Ecto neural progenitor cell (in vitro differentiated cells): ENCODE measurements at regions not wholly inside any gene's neighbourhood (a gene's known extent, or its start where the extent isn't known, plus 50 kb on each side); places are given as distances from the start of the nearest gene placed in this dataset.

Experiments
- DNase-seq: peaks from one replicate; pipeline ENCODE4 v3.0.0-alpha.2; 2018; ENCODE audit warnings: low spot score

- DNase-seq = no peak
Observed at GRCh38 chr10:10642751-10643150, 374.9 kb upstream of the CELF2 start.

- DNase-seq = no peak
Observed at GRCh38 chr10:10644008-10644646, 373.5 kb upstream of the CELF2 start.

- DNase-seq = no peak
Observed at GRCh38 chr10:10644676-10645385, 372.8 kb upstream of the CELF2 start.

DNA sequence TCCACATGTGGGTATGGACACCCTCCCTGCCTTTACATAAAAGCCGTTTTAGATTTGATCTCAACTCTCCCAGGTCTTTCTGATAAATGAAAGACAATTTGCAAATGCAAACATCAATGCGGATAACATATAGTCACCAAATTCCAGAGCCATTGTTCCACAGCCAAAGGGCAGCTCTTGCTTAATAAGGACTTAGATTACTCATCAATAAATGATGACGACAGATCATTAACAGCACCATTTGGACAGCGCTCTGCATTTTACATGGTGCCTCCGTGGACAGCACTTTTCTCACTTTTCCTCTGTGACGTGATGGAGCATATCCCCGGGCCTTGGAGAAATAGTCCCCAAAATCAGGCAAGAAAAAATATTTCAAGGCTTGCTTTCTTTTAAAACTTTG lies 370.3 kb upstream of the CELF2 start:
- no peak for DNase-seq

DNA sequence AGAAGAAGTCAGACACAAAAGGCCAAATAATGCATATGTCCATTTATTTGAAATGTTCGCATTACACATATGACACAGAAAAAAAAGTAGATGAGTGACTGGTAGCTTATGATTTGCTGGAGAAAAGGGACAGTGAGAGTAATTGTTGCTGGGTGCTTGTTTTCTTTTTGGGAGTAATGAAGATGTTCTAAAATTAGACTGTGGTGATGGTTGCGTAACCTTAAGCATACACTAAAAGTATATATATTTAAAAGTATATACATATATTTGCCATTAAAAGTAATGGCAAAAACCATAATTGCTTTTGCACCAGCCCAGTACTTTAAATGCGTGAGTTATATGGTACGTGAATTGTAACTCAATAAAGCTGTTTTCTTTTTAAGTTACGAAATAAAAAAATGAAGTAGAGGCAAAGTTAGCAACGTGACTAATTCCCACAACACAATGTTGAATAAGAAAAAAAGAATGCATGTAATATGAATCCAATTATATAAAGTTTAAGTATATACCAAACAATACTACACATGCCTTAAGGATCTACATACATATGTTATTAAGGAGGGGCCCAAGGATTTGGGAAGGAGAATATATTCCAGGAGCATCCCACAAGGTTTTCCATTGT lies 360.4 kb upstream of the CELF2 start:
- DNase-seq = no peak

DNA sequence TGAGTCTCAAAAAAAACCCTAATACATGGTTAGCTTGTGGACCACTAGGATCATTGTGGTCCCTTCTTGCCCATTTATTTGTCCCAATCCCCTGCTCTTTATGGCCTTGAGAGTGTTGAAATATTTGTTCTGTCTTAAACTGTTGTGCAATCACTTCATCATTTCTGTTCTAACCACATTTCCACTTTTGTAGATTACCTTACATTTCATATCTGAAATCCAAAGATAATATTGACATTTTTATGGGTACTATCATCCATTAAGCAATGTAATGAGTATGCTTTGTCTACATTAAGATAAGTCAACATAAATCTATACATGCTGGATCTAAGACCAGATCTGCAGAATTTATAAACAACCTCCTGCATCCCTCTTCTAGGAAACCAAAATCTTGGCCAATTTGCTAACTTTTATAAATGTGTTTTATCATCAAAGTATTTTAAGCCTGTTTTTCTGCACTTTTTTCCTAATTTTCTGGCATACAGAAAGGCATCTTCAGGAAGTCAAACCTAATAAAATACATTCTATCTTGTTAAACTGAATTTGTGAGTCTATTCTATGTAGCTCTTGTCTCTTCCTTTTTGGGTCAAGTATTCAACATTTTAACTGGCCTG lies 359.4 kb upstream of the CELF2 start:
- no peak for DNase-seq

- no peak for DNase-seq
Observed at GRCh38 chr10:10660054-10660453, 357.6 kb upstream of the CELF2 start.

DNA sequence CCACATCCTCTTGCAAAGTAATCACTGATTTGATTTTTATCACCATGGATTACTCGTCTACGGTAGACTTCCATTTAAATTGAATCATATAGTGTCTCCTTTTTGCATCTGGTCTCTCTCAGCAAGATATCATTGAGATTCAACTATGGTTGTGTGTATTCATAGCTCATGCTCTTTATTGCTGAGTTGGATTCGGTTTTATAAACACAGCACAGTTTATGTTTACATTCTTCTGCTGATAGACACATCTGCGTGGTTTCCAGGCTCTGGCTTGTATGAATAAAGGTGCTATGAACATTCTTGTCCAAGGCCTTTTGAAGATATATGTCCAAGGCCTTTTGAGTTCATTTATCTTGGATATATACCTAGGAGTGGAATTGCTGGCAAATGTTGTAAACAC lies 356.5 kb upstream of the CELF2 start:
- no peak for DNase-seq

- DNase-seq = no peak
Observed at GRCh38 chr10:10662716-10663408, 354.8 kb upstream of the CELF2 start.

GRCh38 chr10:10663622-10664021 lies 354.1 kb upstream of the CELF2 start:
- no peak for DNase-seq

- no peak for DNase-seq
Observed at GRCh38 chr10:10665750-10666149, 351.9 kb upstream of the CELF2 start.

GRCh38 chr10:10667466-10667865 lies 350.2 kb upstream of the CELF2 start:
- no peak for DNase-seq

DNA sequence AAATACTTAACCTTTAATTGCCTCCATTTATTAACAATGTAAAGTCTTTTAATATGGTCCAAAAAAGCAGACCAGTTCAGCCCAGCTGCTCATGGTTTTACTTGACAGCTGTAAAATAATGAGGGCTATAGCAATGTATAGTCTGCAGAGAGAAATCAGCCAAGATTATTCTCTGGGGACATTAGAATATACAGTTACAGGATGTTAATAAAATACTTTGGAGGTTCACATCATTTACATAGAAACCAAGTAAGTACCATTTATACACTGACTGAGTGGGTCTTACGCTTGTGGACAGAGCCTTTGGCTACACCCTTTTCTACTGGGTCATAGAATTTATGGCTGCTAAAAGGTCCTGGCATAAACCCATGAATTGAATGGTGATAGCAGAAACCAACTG lies 340.7 kb upstream of the CELF2 start:
- DNase-seq = no peak

DNA sequence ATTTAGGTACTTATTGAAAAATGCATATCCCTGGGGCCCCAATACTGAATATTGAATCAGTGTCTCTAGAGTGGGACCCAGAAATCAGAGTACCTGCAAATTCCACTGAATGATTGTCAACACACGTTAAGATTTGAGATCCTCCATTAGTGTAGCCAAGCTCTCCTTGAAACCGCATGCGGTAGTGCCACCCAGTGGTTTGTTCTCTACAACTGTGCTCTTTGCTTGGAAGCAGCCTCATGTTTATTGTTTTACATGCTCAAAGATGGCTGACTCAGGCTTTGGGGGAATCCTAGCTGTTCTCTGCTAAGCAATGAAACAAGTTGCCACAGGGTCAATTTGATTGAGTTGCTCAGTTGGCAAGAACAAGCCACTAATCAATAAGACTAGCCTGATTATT lies 340.2 kb upstream of the CELF2 start:
- DNase-seq = peak; percentile 54

DNA sequence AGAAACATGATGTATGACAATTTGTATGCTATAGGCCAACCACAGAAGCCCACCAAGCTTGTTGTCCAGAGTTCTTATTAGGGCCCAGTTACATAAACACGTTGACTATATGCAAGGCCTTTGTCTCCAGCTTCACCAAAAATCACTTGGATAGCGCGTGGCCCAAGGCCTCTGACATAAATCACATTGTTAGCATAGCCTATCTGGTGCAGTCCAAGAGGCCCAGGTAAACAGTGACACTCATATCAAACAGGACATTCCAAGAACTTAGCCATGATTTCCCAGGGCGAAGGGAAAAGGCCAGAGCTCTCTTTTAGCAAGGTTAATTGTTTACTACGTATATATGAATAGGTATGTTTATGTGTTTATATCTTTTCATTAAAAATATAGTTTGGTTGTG lies 337.2 kb upstream of the CELF2 start:
- no peak for DNase-seq

DNA sequence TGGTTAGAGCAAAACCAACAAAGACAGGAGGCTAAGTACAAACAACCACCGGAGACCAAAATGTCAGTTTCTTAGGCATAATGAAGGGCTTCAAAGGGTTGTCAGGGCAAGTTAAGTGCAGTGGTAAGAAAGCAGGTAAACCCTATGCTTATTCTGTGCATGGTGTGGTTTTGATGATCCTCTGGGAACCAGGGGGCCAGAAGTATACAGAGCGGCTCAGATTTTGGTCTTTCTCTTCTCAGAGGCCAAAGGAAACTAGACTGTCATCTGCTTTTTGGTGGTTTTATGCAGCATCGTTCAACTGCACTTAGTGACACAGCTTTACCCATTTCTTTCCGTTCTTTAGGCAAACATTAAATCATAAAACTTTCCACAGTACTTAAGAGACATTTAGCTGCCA lies 332.7 kb upstream of the CELF2 start:
- DNase-seq = no peak

GRCh38 chr10:10685566-10685965 lies 332.1 kb upstream of the CELF2 start:
- no peak for DNase-seq

GRCh38 chr10:10687751-10688150 lies 329.9 kb upstream of the CELF2 start:
- DNase-seq = no peak

- DNase-seq = no peak
Observed at GRCh38 chr10:10699427-10699826, 318.2 kb upstream of the CELF2 start.

- DNase-seq = no peak
Observed at GRCh38 chr10:10701084-10701611, 316.5 kb upstream of the CELF2 start.

DNA sequence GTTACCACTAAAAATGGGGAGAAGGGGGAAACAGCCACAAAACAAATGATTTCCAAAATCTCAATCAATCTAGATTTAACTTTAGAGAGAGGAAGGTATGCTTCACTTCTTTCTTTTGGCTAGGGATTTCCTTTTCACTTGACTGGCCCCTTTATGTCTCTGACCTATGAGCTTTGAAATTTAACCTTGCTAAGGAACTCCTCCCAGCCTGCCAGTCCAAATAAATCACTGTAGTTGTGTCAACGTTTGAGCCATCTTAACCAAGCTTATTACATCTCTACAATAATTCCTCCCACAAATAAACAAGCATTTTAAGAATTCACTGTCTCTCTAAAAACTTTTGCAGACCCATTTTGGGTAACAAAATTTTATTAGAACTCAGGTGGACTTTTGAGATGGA lies 315.5 kb upstream of the CELF2 start:
- DNase-seq = no peak

DNA sequence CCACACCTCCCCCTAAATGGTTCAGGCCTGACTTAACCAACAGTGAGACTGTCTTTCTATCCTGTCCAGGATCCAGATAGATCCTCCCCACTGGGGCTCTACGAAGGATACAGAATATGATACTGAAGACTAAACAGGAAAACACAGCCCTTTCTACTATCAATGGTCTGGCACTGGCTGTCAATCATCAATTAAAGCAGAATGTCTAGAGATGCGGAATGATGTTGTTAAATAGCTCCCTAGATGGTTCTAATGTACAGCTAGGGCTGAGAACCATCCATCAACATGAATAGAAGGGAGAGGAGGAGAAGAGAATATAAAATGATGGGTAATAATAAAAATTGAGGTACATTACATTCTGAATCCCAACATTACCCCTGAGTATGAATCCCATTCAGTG lies 314.3 kb upstream of the CELF2 start:
- no peak for DNase-seq
